ENCODE measurements at regions not wholly inside any gene's neighbourhood (a gene's known extent, or its start where the extent isn't known, plus 50 kb on each side); places are given as distances from the start of the nearest gene placed in this dataset.
A peak's percentile ranks its signal among the peaks of the same experiment; 100 is the strongest.

- no peaks in the 10 kb centered on the region for H4K20me1 ChIP-seq (ENCODE audit: control insufficient read depth, insufficient read depth)
- intact Hi-C loops (cut with micrococcal nuclease; ENCODE audit: unreplicated experiment): loop anchor here (10.0 kb wide), 1 partner anchor 61 kb away; no protein-coding TSS in a partner anchor
- no peaks in the 10 kb centered on the region for H3K27me3 ChIP-seq (replicated peaks in 1 of 2; ENCODE audit: control insufficient read depth in 2 of 2, insufficient read depth in 2 of 2, low read length in 1 of 2)
- BruUV-seq (replicated peaks): no TSS peak
- DNase-seq (ENCODE audit: low read depth, low spot score) (no peak), ATAC-seq (no peak), FAIRE-seq (no peak)
- H3K27ac ChIP-seq (ENCODE audit: control insufficient read depth, insufficient read depth): no peak overlapping the region
- ChIA-PET CTCF (no interaction called here), POLR2A (no interaction called here), RAD21 (ENCODE audit: unreplicated experiment) (no interaction called here), SMC1A (ENCODE audit: uncharacterized antibody, unreplicated experiment) (no interaction called here)
- H2AFZ ChIP-seq (ENCODE audit: control insufficient read depth, low read depth, low read length): no peak overlapping the region
- H3K4me3 ChIP-seq: no peak overlapping the region
- H3K4me2 ChIP-seq (ENCODE audit: control insufficient read depth, insufficient read depth): no peak overlapping the region
- H3K79me2 ChIP-seq (ENCODE audit: control insufficient read depth, insufficient read depth, low read length): no peaks in the 10 kb centered on the region
- no peak for TF ChIP-seq RFX5 (IDR thresholded peaks at IDR 0.05; ENCODE audit: low read depth, low read length)
- peak; percentile 66 for TF ChIP-seq ZBTB40 (IDR thresholded peaks at IDR 0.05; ENCODE audit: borderline replicate concordance)
- H3K36me3 ChIP-seq (ENCODE audit: control insufficient read depth in 2 of 2, insufficient read depth in 2 of 2, low read length in 1 of 2): no peaks in the 10 kb centered on the region
- H3K4me1 ChIP-seq (ENCODE audit: control insufficient read depth, insufficient read depth, low read length): no peaks in the 10 kb centered on the region
- in situ Hi-C loops (cut with MboI): no loop called here
- H3K9me3 ChIP-seq (replicated peaks; ENCODE audit: control insufficient read depth, insufficient read depth, low read length): no peaks in the 10 kb centered on the region
- no peak overlapping the region for H3K9ac ChIP-seq (ENCODE audit: control insufficient read depth, insufficient read depth, low read length)
Measured at GRCh38 chr15:36185845-36186244, 393.6 kb upstream of the CDIN1 start.

- SMC1A ChIA-PET (ENCODE audit: uncharacterized antibody, unreplicated experiment): no interaction called here
- RAD21 ChIA-PET (ENCODE audit: unreplicated experiment): no interaction called here
- TF ChIP-seq KDM1A (IDR thresholded peaks at IDR 0.05; ENCODE audit: borderline replicate concordance): no peak
- TF ChIP-seq BACH1 (IDR thresholded peaks at IDR 0.05; ENCODE audit: borderline replicate concordance): no peak
- no peak for TF ChIP-seq HDAC6 (IDR thresholded peaks at IDR 0.05; ENCODE audit: unreplicated experiment)
- no peak for TF ChIP-seq BCLAF1 (IDR thresholded peaks at IDR 0.05)
- no peak for TF ChIP-seq ZNF217 (IDR thresholded peaks at IDR 0.05)
- no peak for TF ChIP-seq ASH2L (IDR thresholded peaks at IDR 0.05; ENCODE audit: borderline replicate concordance, low read depth)
- TF ChIP-seq EED (IDR thresholded peaks at IDR 0.05; ENCODE audit: low read depth): no peak
- TF ChIP-seq POU2F2 (IDR thresholded peaks at IDR 0.05; ENCODE audit: borderline replicate concordance, low read depth, low read length): no peak
- no peak for TF ChIP-seq IRF5 (IDR thresholded peaks at IDR 0.05; ENCODE audit: borderline replicate concordance)
Measured at GRCh38 chr15:36186376-36186775, 393.1 kb upstream of the CDIN1 start.

More at GRCh38 chr15:36186376-36186775, 393.1 kb upstream of the CDIN1 start:
- WGBS (ENCODE audit: insufficient coverage, insufficient replicate concordance, low lambda C conversion rate, missing lambda C conversion rate): 0% methylated on average over 1 of the region's 1 CpG
- POLR2A ChIA-PET: no interaction called here
- no peak for ATAC-seq
- no peak for DNase-seq (ENCODE audit: low read depth, low spot score)
- Histone ChIP-seq H3K9me3 (replicated peaks; ENCODE audit: control insufficient read depth, insufficient read depth, low read length) (no peaks in the 10 kb centered on the region), H3K4me3 (no peak overlapping the region), H3K27ac (ENCODE audit: control insufficient read depth, insufficient read depth) (no peak overlapping the region), H3K36me3 (ENCODE audit: control insufficient read depth in 2 of 2, insufficient read depth in 2 of 2, low read length in 1 of 2) (no peaks in the 10 kb centered on the region), H2AFZ (ENCODE audit: control insufficient read depth, low read depth, low read length) (no peak overlapping the region), H3K27me3 (replicated peaks in 1 of 2; ENCODE audit: control insufficient read depth in 2 of 2, insufficient read depth in 2 of 2, low read length in 1 of 2) (no peaks in the 10 kb centered on the region), H3K9ac (ENCODE audit: control insufficient read depth, insufficient read depth, low read length) (no peak overlapping the region), H3K4me1 (ENCODE audit: control insufficient read depth, insufficient read depth, low read length) (no peaks in the 10 kb centered on the region), H3K79me2 (ENCODE audit: control insufficient read depth, insufficient read depth, low read length) (no peaks in the 10 kb centered on the region), H3K4me2 (ENCODE audit: control insufficient read depth, insufficient read depth) (no peak overlapping the region), H4K20me1 (ENCODE audit: control insufficient read depth, insufficient read depth) (no peaks in the 10 kb centered on the region)
- intact Hi-C loops (cut with micrococcal nuclease; ENCODE audit: unreplicated experiment): loop anchor here (10.0 kb wide), 1 partner anchor 62 kb away; no protein-coding TSS in a partner anchor
- no peak for FAIRE-seq
- in situ Hi-C loops (cut with MboI): no loop called here
- CTCF ChIA-PET: no interaction called here
- BruUV-seq (replicated peaks): no TSS peak

All from GM12878 (cell line).